Transverse colon (tissue), 4 donors: ENCODE measurements at regions not wholly inside any gene's neighbourhood (a gene's known extent, or its start where the extent isn't known, plus 50 kb on each side); places are given as distances from the start of the nearest gene placed in this dataset.

ENCODE experiments used
- DNase-seq: peaks from one replicate; pipeline ENCODE4 v3.0.0-alpha.2; 2019
- H3K27ac ChIP-seq, 4 donors: fragments of 200-600 bp; sonication (generic); 2 replicates each; pipeline ENCODE4 v1.5.1; 2016 to 2018; ENCODE audit warnings: inconsistent platforms in 4 of 4
- H3K27me3 ChIP-seq: fragments of 200-600 bp; sonication (generic); 2 replicates; pipeline ENCODE4 v1.5.1; 2017; ENCODE audit warnings: inconsistent platforms
- H3K36me3 ChIP-seq, 4 donors: fragments of 200-600 bp; sonication (generic); 2 replicates each; pipeline ENCODE4 v1.5.1; 2017 to 2019; ENCODE audit warnings: inconsistent platforms in 4 of 4
- H3K4me1 ChIP-seq, 4 donors: fragments of 200-600 bp; sonication (generic); 2 replicates each; pipeline ENCODE4 v1.5.1; 2017 to 2020; ENCODE audit warnings: inconsistent platforms in 4 of 4
- H3K4me3 ChIP-seq, 4 donors: fragments of 200-600 bp; sonication (generic); 1 replicate in 1 of 4; 2 replicates in 3 of 4; pipeline versions ENCODE4 v1.5.1 to v1.6.1; 2017 to 2019; ENCODE audit warnings: inconsistent platforms in 4 of 4
- H3K9me3 ChIP-seq, 2 donors: fragments of 200-600 bp; sonication (generic); 2 replicates each; pipeline ENCODE4 v1.5.1; 2017 to 2019; ENCODE audit warnings: inconsistent platforms in 2 of 2
- EP300 ChIP-seq: sonication (generic); formaldehyde crosslinking; IDR thresholded peaks from one replicate; pipeline ENCODE4 v1.6.1; 2017; ENCODE audit warnings: antibody characterized with exemption, low read depth
- POLR2A ChIP-seq: fragments of 450-650 bp; IDR thresholded peaks from one replicate; pipeline ENCODE4 v1.6.1; 2016; ENCODE audit warnings: antibody characterized with exemption, mild to moderate bottlenecking, moderate library complexity
- POLR2AphosphoS5 ChIP-seq, 3 donors: sonication (generic); formaldehyde crosslinking; IDR thresholded peaks; one replicate each; pipeline ENCODE4 v1.6.1; 2016; ENCODE audit warnings: antibody characterized with exemption in 3 of 3
- WGBS, 2 donors: methylation state at CpG; one replicate each; pipeline ENCODE4 v1.1.5; 2018; ENCODE audit warnings: low coverage in 1 of 2; 5-methylcytosine and 5-hydroxymethylcytosine counted together
- in situ Hi-C, 4 donors: fragments of 200-750 bp; cut with MboI; loops; one replicate each; pipeline versions ENCODE4 v1.15.0 to v1.15.1; 2017; ENCODE audit warnings: low sequenced_read_pairs in 3 of 4, low pct_ligation_motif_present in 1 of 4, low pct_unique_long_range_greater_than_20kb in 1 of 4
- intact Hi-C: fragments of 100-400 bp; cut with DNase I; formaldehyde crosslinking; loops from one replicate; pipeline ENCODE4 v1.15.1; 2023; ENCODE audit warnings: low total_unique reads
- TF ChIP-seq, protein P1 (sequence below), 5 experiments: fragments of 200-600 bp in 3 of 5; fragments of 450-650 bp in 2 of 5; sonication (generic) in 3 of 5; IDR thresholded peaks; 1 replicate in 2 of 5; 2 replicates in 3 of 5; pipeline ENCODE4 v1.5.1; 2016 to 2017; ENCODE audit warnings: antibody characterized with exemption in 5 of 5, inconsistent platforms in 3 of 5, mild to moderate bottlenecking in 2 of 5, moderate library complexity in 1 of 5

- 88 to 93% methylated on average over 4 to 27 of the region's 33 CpGs for WGBS, 2 donors
- no peak for DNase-seq
- H3K27me3 ChIP-seq = no peaks in the 10 kb centered on the region
- no peak overlapping the region for H3K27ac ChIP-seq
- H3K9me3 ChIP-seq = no peaks in the 10 kb centered on the region
- intact Hi-C loops (no loop called here), in situ Hi-C loops (no loop called here)
- TF ChIP-seq EP300 = no peak
- no peak for TF ChIP-seq POLR2AphosphoS5 (IDR thresholded peaks at IDR 0.05)
- no peaks in the 10 kb centered on the region for H3K36me3 ChIP-seq
- H3K4me1 ChIP-seq = no peaks in the 10 kb centered on the region
- no peak overlapping the region for H3K4me3 ChIP-seq
These were observed 1680.6 kb upstream of the LRRTM1 start for GRCh38 chr2:81984969-81985637.

DNA sequence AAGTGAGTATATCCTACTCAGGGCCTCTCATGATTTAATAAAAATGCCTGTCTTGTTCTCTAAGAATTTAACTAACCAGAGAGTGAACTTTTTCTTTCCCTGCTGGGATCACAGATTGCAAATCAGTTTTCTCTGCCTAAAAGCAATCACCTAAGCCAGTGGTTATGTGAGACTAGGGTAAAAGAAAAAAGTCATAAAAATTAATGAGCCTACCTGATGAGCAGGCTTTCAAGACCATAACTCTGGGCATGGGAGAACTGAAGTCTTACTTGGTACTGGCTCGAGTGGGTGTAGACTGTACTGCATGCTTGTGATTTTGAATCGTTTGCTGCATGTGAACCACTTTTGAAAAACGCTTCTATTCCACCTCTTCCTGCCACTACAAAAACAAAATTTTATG is 1677.0 kb upstream of the LRRTM1 start:
- intact Hi-C loops (no loop called here), in situ Hi-C loops (no loop called here)
- H3K4me1 ChIP-seq = no peaks in the 10 kb centered on the region
- H3K27me3 ChIP-seq = no peaks in the 10 kb centered on the region
- no peak overlapping the region for H3K27ac ChIP-seq
- no peak for DNase-seq
- H3K4me3 ChIP-seq = no peak overlapping the region
- H3K9me3 ChIP-seq = no peaks in the 10 kb centered on the region
- TF ChIP-seq, protein P1, sequence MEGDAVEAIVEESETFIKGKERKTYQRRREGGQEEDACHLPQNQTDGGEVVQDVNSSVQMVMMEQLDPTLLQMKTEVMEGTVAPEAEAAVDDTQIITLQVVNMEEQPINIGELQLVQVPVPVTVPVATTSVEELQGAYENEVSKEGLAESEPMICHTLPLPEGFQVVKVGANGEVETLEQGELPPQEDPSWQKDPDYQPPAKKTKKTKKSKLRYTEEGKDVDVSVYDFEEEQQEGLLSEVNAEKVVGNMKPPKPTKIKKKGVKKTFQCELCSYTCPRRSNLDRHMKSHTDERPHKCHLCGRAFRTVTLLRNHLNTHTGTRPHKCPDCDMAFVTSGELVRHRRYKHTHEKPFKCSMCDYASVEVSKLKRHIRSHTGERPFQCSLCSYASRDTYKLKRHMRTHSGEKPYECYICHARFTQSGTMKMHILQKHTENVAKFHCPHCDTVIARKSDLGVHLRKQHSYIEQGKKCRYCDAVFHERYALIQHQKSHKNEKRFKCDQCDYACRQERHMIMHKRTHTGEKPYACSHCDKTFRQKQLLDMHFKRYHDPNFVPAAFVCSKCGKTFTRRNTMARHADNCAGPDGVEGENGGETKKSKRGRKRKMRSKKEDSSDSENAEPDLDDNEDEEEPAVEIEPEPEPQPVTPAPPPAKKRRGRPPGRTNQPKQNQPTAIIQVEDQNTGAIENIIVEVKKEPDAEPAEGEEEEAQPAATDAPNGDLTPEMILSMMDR (IDR thresholded peaks at IDR 0.05) = no peak
- no peak for TF ChIP-seq EP300
- no peak for TF ChIP-seq POLR2A
- no peak for TF ChIP-seq POLR2AphosphoS5 (IDR thresholded peaks at IDR 0.05)
- WGBS, 2 donors = 60 to 62% methylated on average over 2 to 3 of the region's 3 CpGs
- H3K36me3 ChIP-seq = no peaks in the 10 kb centered on the region

DNA sequence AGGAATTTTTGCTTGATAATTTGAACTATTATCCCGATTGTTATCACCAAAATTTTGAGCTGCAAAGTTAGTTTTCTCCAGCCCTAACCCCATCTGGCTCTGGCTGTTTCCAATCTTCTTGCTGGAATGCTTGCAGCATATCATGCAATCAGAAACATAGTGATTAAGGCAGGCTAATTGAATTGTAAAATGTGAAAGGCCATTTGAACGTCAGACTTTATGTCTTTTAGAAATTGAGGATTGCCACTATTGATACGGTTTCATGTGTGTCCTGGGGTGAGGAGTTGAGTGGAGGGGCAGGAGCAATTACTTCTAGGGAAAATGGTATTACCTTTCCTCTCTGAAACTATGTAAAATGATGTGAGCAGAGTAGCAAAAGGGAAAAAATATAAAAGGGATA is 1674.5 kb upstream of the LRRTM1 start:
- Histone ChIP-seq H3K27me3 (no peaks in the 10 kb centered on the region), H3K9me3 (no peaks in the 10 kb centered on the region), H3K36me3 (no peaks in the 10 kb centered on the region), H3K4me3 (no peak overlapping the region), H3K4me1 (no peaks in the 10 kb centered on the region), H3K27ac (no peak overlapping the region)
- no peak for DNase-seq
- in situ Hi-C loops = no loop called here
- 76% methylated on average over 3 of the region's 3 CpGs for WGBS, 2 donors
- intact Hi-C loops = no loop called here
- TF ChIP-seq EP300 (no peak), POLR2AphosphoS5 (IDR thresholded peaks at IDR 0.05) (no peak), POLR2A (no peak)
- TF ChIP-seq, protein P1 (IDR thresholded peaks at IDR 0.05) = no peak

DNA sequence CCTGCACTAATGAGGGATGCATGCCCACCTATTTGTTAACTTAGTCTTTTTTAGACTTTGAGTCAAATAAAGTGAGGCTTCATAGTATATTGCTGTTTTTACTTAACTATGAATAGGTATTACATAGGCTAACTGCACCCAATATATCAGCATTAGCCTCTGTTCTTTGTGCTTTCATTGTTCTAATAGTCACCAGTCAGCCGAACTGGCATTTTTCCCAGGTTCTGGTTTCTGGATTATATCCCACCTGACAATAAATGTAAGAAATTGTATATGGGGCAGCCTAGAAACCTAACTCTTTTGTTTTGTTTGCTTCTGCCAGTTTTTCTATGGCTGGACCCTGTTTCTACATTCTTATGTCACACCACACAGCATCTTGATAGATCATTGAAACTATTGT is 1672.4 kb upstream of the LRRTM1 start:
- no peaks in the 10 kb centered on the region for H3K9me3 ChIP-seq
- TF ChIP-seq, protein P1 (IDR thresholded peaks at IDR 0.05) = no peak
- TF ChIP-seq POLR2AphosphoS5 (IDR thresholded peaks at IDR 0.05) = no peak
- TF ChIP-seq EP300 = no peak
- no peak for TF ChIP-seq POLR2A
- DNase-seq = no peak
- 50 to 63% methylated on average over 1 of the region's 1 CpG for WGBS, 2 donors
- intact Hi-C loops = no loop called here
- no peaks in the 10 kb centered on the region for H3K27me3 ChIP-seq
- no peaks in the 10 kb centered on the region for H3K36me3 ChIP-seq
- no peak overlapping the region for H3K27ac ChIP-seq
- no peak overlapping the region for H3K4me3 ChIP-seq
- in situ Hi-C loops = no loop called here
- H3K4me1 ChIP-seq = no peaks in the 10 kb centered on the region

DNA sequence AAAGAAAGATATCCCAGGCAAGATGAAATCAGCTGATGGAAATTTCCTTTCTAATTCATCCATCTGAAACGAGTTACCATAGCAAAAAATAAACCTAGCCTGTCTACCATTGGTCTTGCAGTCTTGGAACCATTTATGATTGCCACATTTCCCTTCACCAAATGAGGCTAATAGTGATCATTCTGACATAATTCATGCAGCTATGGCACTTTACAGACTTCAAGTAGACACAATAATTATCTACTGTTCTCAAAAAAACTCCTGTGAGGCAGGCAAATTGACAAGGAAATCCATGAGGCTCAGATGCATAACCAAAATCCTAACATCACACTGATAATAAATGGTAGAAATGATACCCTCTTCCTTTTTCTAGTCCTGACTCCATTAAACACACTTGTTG is 1669.7 kb upstream of the LRRTM1 start:
- Histone ChIP-seq H3K4me3 (no peak overlapping the region), H3K27ac (no peak overlapping the region), H3K4me1 (no peaks in the 10 kb centered on the region), H3K36me3 (no peaks in the 10 kb centered on the region), H3K27me3 (no peaks in the 10 kb centered on the region), H3K9me3 (no peaks in the 10 kb centered on the region)
- in situ Hi-C loops (no loop called here), intact Hi-C loops (no loop called here)
- WGBS, 2 donors = 37 to 53% methylated on average over 1 of the region's 1 CpG
- TF ChIP-seq EP300 (no peak), POLR2AphosphoS5 (IDR thresholded peaks at IDR 0.05) (no peak), POLR2A (no peak)
- TF ChIP-seq, protein P1 (IDR thresholded peaks at IDR 0.05) = no peak
- DNase-seq = no peak
